ENCODE measurements at regions not wholly inside any gene's neighbourhood (a gene's known extent, or its start where the extent isn't known, plus 50 kb on each side); places are given as distances from the start of the nearest gene placed in this dataset. TPM values are rescaled to one million over a fixed set of nuclear protein-coding genes. Genes with fewer than 3 reads are reported as not detected.
A peak's percentile ranks its signal among the peaks of the same experiment; 100 is the strongest.

GRCh38 chr10:84084342-84084741 lies 55.0 kb upstream of the GHITM start:
- H3K27me3 ChIP-seq (ENCODE audit: insufficient read depth, low read length, poor library complexity) = no peaks in the 10 kb centered on the region
- no peak overlapping the region for H4K8ac ChIP-seq (ENCODE audit: low read depth, low read length)
- no peak overlapping the region for H2BK15ac ChIP-seq (replicated peaks; ENCODE audit: low read depth)
- H3K4me1 ChIP-seq (ENCODE audit: control insufficient read depth, low read depth, low read length) = no peaks in the 10 kb centered on the region
- DNase-seq = no peak
- no peak overlapping the region for H3K56ac ChIP-seq (ENCODE audit: low read length)
- H2BK5ac ChIP-seq (ENCODE audit: low read length) = no peak overlapping the region
- H3K4me3 ChIP-seq (ENCODE audit: low read length) = no peak overlapping the region
- no peaks in the 10 kb centered on the region for H3K36me3 ChIP-seq (ENCODE audit: control insufficient read depth, insufficient read depth, low read length)
- no CpG with 5 or more reads among the region's 3 CpGs for WGBS (ENCODE audit: extremely low coverage, insufficient coverage, low lambda C conversion rate)
- no peak overlapping the region for H3K23ac ChIP-seq (ENCODE audit: low read length)
- no peak overlapping the region for H2BK120ac ChIP-seq (ENCODE audit: low read depth, low read length)
- H2AK5ac ChIP-seq (ENCODE audit: low read length) = no peak overlapping the region
- no peak overlapping the region for H3K18ac ChIP-seq (ENCODE audit: low read length)
- H3K79me1 ChIP-seq (ENCODE audit: low read length) = no peaks in the 10 kb centered on the region
- H3K9ac ChIP-seq (ENCODE audit: low read length) = no peak overlapping the region
- no peak overlapping the region for H4K5ac ChIP-seq (ENCODE audit: low read length)
- no peaks in the 10 kb centered on the region for H3K79me2 ChIP-seq (ENCODE audit: control insufficient read depth, insufficient read depth, low read length)
- no peak overlapping the region for H3K4ac ChIP-seq (ENCODE audit: low read depth, low read length)
- H3K4me2 ChIP-seq (ENCODE audit: low read length) = no peak overlapping the region
- H3K27ac ChIP-seq (ENCODE audit: low read depth, low read length) = no peak overlapping the region

DNA sequence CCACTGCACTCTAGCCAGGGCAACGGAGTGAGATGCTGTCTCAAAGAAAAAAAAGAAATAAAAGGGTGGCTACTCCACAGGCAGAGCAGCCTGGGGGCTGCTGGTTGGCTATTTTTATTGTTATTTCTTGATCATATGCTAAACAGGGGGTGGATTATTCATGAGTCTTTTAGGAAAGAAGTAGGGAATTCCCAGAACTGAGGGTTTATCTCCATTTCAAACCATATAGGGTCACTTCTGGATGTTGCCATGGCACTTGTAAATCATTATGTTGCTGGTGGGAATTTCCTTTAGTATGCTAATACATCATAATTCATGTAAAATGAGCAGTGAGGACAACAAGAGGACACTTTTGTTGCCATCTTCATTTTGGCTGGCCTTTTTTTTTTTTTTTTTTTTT lies 52.1 kb upstream of the GHITM start:
- Histone ChIP-seq H3K79me1 (ENCODE audit: low read length) (no peaks in the 10 kb centered on the region), H4K8ac (ENCODE audit: low read depth, low read length) (no peak overlapping the region), H2AK5ac (ENCODE audit: low read length) (no peak overlapping the region), H2BK15ac (replicated peaks; ENCODE audit: low read depth) (no peak overlapping the region), H3K4ac (ENCODE audit: low read depth, low read length) (no peak overlapping the region), H2BK120ac (ENCODE audit: low read depth, low read length) (no peak overlapping the region), H3K4me3 (ENCODE audit: low read length) (no peak overlapping the region), H3K27ac (ENCODE audit: low read depth, low read length) (no peak overlapping the region), H2BK5ac (ENCODE audit: low read length) (no peak overlapping the region), H3K9ac (ENCODE audit: low read length) (no peak overlapping the region), H3K18ac (ENCODE audit: low read length) (no peak overlapping the region), H3K56ac (ENCODE audit: low read length) (no peak overlapping the region), H3K27me3 (ENCODE audit: insufficient read depth, low read length, poor library complexity) (no peaks in the 10 kb centered on the region), H4K5ac (ENCODE audit: low read length) (no peak overlapping the region), H3K4me2 (ENCODE audit: low read length) (no peak overlapping the region), H3K36me3 (ENCODE audit: control insufficient read depth, insufficient read depth, low read length) (no peaks in the 10 kb centered on the region), H3K79me2 (ENCODE audit: control insufficient read depth, insufficient read depth, low read length) (no peaks in the 10 kb centered on the region), H3K23ac (ENCODE audit: low read length) (no peak overlapping the region), H3K4me1 (ENCODE audit: control insufficient read depth, low read depth, low read length) (no peaks in the 10 kb centered on the region)
- WGBS (ENCODE audit: extremely low coverage, insufficient coverage, low lambda C conversion rate) = no CpG with 5 or more reads among the region's 1 CpG
- no peak for DNase-seq

DNA sequence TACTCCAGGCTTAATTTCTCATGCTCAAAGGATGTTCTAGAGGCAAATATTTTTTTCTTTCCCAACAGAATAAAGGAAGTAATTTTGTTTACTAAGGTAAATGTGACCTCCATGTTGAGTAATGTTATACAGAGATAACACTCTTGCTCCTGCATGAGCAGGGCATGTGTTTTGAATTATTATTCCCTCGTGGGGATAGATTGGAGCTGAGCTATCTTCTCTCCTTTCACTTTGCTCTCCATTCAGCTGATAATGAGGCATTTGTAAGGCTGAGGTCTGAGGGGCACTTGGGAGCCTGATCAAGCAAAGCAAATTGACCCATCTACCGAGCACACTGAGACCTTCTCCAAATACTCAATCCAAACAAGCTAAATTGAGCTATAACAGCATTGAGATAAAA lies 50.7 kb upstream of the GHITM start:
- no peak overlapping the region for H2BK5ac ChIP-seq (ENCODE audit: low read length)

DNA sequence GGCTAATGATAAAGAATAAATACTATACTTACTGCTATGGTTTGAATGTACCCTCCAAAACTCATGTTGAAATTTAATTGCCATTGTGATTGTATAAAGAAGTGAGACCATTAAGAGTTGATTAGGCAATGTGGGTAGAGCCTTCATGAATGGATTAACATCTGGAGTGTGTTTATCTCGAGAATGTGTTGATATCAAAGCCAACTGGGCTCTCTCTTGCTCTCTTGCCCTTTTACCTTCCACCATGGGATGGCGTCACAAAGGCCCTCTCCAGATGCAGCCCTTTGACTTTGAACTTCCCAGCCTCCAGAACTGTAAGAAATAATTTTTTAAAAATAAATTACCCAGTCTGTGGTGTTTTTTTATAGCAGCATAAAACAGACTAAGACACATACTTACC lies 50.1 kb upstream of the GHITM start:
- H2BK5ac ChIP-seq (ENCODE audit: low read length) = no peak overlapping the region
- no peak overlapping the region for H2BK120ac ChIP-seq (ENCODE audit: low read depth, low read length)
- no peaks in the 10 kb centered on the region for H3K79me2 ChIP-seq (ENCODE audit: control insufficient read depth, insufficient read depth, low read length)
- no peak overlapping the region for H3K56ac ChIP-seq (ENCODE audit: low read length)
- H3K27me3 ChIP-seq (ENCODE audit: insufficient read depth, low read length, poor library complexity) = no peaks in the 10 kb centered on the region
- no peak overlapping the region for H4K5ac ChIP-seq (ENCODE audit: low read length)
- H3K4ac ChIP-seq (ENCODE audit: low read depth, low read length) = no peak overlapping the region
- no peaks in the 10 kb centered on the region for H3K79me1 ChIP-seq (ENCODE audit: low read length)
- H3K23ac ChIP-seq (ENCODE audit: low read length) = no peak overlapping the region
- no peak overlapping the region for H3K18ac ChIP-seq (ENCODE audit: low read length)
- no peaks in the 10 kb centered on the region for H3K36me3 ChIP-seq (ENCODE audit: control insufficient read depth, insufficient read depth, low read length)
- H4K8ac ChIP-seq (ENCODE audit: low read depth, low read length) = no peak overlapping the region
- H3K4me1 ChIP-seq (ENCODE audit: control insufficient read depth, low read depth, low read length) = no peaks in the 10 kb centered on the region
- no peak overlapping the region for H3K27ac ChIP-seq (ENCODE audit: low read depth, low read length)
- no peak overlapping the region for H2BK15ac ChIP-seq (replicated peaks; ENCODE audit: low read depth)
- WGBS (ENCODE audit: extremely low coverage, insufficient coverage, low lambda C conversion rate) = no CpG with 5 or more reads among the region's 2 CpGs
- peak; percentile 21 for DNase-seq
- no peak overlapping the region for H3K9ac ChIP-seq (ENCODE audit: low read length)
- no peak overlapping the region for H3K4me3 ChIP-seq (ENCODE audit: low read length)
- no peak overlapping the region for H3K4me2 ChIP-seq (ENCODE audit: low read length)
- no peak overlapping the region for H2AK5ac ChIP-seq (ENCODE audit: low read length)

More for the DNA sequence above, 50.7 kb upstream of the GHITM start:
- H3K4me3 ChIP-seq (ENCODE audit: low read length) = no peak overlapping the region
- no peak overlapping the region for H3K4ac ChIP-seq (ENCODE audit: low read depth, low read length)
- H2AK5ac ChIP-seq (ENCODE audit: low read length) = no peak overlapping the region
- no peak overlapping the region for H4K8ac ChIP-seq (ENCODE audit: low read depth, low read length)
- H3K79me1 ChIP-seq (ENCODE audit: low read length) = no peaks in the 10 kb centered on the region
- no peaks in the 10 kb centered on the region for H3K36me3 ChIP-seq (ENCODE audit: control insufficient read depth, insufficient read depth, low read length)
- H3K79me2 ChIP-seq (ENCODE audit: control insufficient read depth, insufficient read depth, low read length) = no peaks in the 10 kb centered on the region
- H3K18ac ChIP-seq (ENCODE audit: low read length) = no peak overlapping the region
- no peak overlapping the region for H3K4me2 ChIP-seq (ENCODE audit: low read length)
- no peak for DNase-seq
- H3K4me1 ChIP-seq (ENCODE audit: control insufficient read depth, low read depth, low read length) = no peaks in the 10 kb centered on the region
- H3K56ac ChIP-seq (ENCODE audit: low read length) = no peak overlapping the region
- no peaks in the 10 kb centered on the region for H3K27me3 ChIP-seq (ENCODE audit: insufficient read depth, low read length, poor library complexity)
- H4K5ac ChIP-seq (ENCODE audit: low read length) = no peak overlapping the region
- no peak overlapping the region for H2BK120ac ChIP-seq (ENCODE audit: low read depth, low read length)
- WGBS (ENCODE audit: extremely low coverage, insufficient coverage, low lambda C conversion rate) = no CpG with 5 or more reads among the region's 2 CpGs
- no peak overlapping the region for H2BK15ac ChIP-seq (replicated peaks; ENCODE audit: low read depth)
- H3K23ac ChIP-seq (ENCODE audit: low read length) = no peak overlapping the region
- H3K9ac ChIP-seq (ENCODE audit: low read length) = no peak overlapping the region
- no peak overlapping the region for H3K27ac ChIP-seq (ENCODE audit: low read depth, low read length)

Small RNA genes in the stretch of these regions (small RNA-seq; reads per million reads assigned to genes)
- gene RNU1-65P (ENCODE audit: insufficient read depth) (not detected), gene RNU6-129P (ENCODE audit: insufficient read depth) (not detected), gene RNU6-478P (ENCODE audit: insufficient read depth) (not detected)

All from mesendoderm (in vitro differentiated cells).